ENCODE measurements at regions not wholly inside any gene's neighbourhood (a gene's known extent, or its start where the extent isn't known, plus 50 kb on each side); places are given as distances from the start of the nearest gene placed in this dataset.
"Not testable (repeated sequence)": the region's sequence is repeated elsewhere in the genome, so short reads cannot be mapped to it uniquely, and the experiment has no call there.

DNA sequence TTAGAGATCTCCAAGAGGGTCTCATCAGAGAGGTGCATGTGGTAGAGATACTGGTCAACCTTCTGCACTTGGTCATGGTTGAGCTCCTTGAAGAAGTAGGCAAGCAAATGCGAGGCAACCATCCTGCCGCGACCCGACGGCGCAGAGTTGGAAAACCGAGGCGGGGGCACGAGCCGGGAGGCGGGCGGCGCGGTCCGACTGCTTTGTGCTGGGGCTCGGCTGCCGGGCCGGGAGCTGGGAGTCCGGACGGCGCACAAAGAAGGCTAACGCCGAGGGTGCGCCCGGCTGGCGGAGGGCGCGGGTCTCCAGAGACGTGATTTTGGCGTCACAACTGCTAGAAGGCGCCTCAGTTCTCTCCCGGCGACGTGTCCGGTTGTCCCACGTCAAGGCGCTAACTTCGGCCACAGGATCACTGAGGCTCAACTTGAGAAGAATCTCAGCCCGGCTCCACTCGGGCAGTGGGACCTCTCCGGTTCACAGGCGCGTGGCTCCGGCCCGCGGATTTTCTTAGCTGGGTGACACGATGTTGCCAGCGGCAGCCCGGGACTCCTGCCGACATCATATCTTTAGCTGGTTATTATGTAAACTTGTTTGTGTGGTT, 154.3 kb downstream of the TENT5D start:
- H3K23ac ChIP-seq (ENCODE audit: insufficient read length); POLR2A ChIA-PET (ENCODE audit: partially characterized antibody); H2BK12ac ChIP-seq (ENCODE audit: low read depth, low read length); H3K79me2 ChIP-seq (ENCODE audit: control insufficient read depth in 1 of 2, insufficient read depth in 2 of 2, low read length in 2 of 2); H3K23me2 ChIP-seq (ENCODE audit: low read depth, low read length); H3K56ac ChIP-seq (replicated peaks; ENCODE audit: insufficient read length, low read depth, low read length); H2BK5ac ChIP-seq (ENCODE audit: low read depth, low read length); H4K20me1 ChIP-seq (replicated peaks in 1 of 2; ENCODE audit: control insufficient read depth in 1 of 2, insufficient read depth in 2 of 2, low read length in 2 of 2); H3K9ac ChIP-seq (replicated peaks in 1 of 4; ENCODE audit: extremely low read depth in 1 of 4, low read depth in 3 of 4, low read length in 3 of 4); H3K4ac ChIP-seq (replicated peaks; ENCODE audit: insufficient read length, low read depth, low read length); H3K79me1 ChIP-seq (ENCODE audit: low read depth, low read length); H2BK20ac ChIP-seq (ENCODE audit: low read length); H3K27me3 ChIP-seq (replicated peaks in 1 of 4; ENCODE audit: control insufficient read depth in 3 of 4, extremely low read depth in 1 of 4, insufficient read depth in 3 of 4, low read length in 3 of 4); H2AFZ ChIP-seq (ENCODE audit: low read length); H4K5ac ChIP-seq (ENCODE audit: insufficient read length, low read depth, low read length); H3K14ac ChIP-seq (ENCODE audit: insufficient read length); H2BK120ac ChIP-seq (replicated peaks; ENCODE audit: low read depth, low read length); H4K91ac ChIP-seq (replicated peaks; ENCODE audit: insufficient read length, low read length); H3K36me3 ChIP-seq (ENCODE audit: control insufficient read depth in 2 of 4, insufficient read depth in 4 of 4, low read length in 3 of 4); H2BK15ac ChIP-seq (ENCODE audit: low read length); CTCF ChIA-PET (ENCODE audit: partially characterized antibody); H3K9me3 ChIP-seq (ENCODE audit: insufficient read depth in 2 of 2, low read depth in 1 of 2, low read length in 1 of 2); H2AK5ac ChIP-seq (ENCODE audit: low read depth, low read length); FAIRE-seq; H3K4me3 ChIP-seq (ENCODE audit: extremely low read depth in 1 of 4, insufficient read depth in 2 of 4, low read depth in 3 of 4, low read length in 4 of 4); H4K8ac ChIP-seq (ENCODE audit: extremely low read depth, insufficient read depth, low read length); H3K27ac ChIP-seq (ENCODE audit: low read depth, low read length); H3K4me1 ChIP-seq (replicated peaks in 1 of 4; ENCODE audit: control insufficient read depth in 3 of 4, insufficient read depth in 4 of 4, low read length in 3 of 4); H3K4me2 ChIP-seq (ENCODE audit: insufficient read depth in 1 of 2, low read depth in 2 of 2, low read length in 2 of 2); DNase-seq (ENCODE audit: low read depth in 1 of 2, low spot score in 2 of 2); H3K18ac ChIP-seq (ENCODE audit: extremely low read depth, low read length): not testable (repeated sequence)
- 89% methylated on average over 14 of the region's 50 CpGs; no CpG with 5 or more reads in 1 of the 2 experiments for WGBS, 2 experiments (ENCODE audit: extremely low coverage in 1 of 2, insufficient coverage in 1 of 2, insufficient read length in 1 of 2, insufficient replicate concordance in 2 of 2, low coverage in 1 of 2, low lambda C conversion rate in 2 of 2, missing lambda C conversion rate in 1 of 2)

Data from H1 (cell line).